Gastrocnemius medialis (tissue), 4 donors: ENCODE measurements at regions not wholly inside any gene's neighbourhood (a gene's known extent, or its start where the extent isn't known, plus 50 kb on each side); places are given as distances from the start of the nearest gene placed in this dataset.

Source experiments
- ATAC-seq, 2 donors: fragments of 150-250 bp; one replicate each; pipeline ENCODE4 v1.9.1; 2016
- DNase-seq, 2 donors: peaks; one replicate each; pipeline ENCODE4 v3.0.0-alpha.2; 2019
- H3K27ac ChIP-seq, 4 donors: fragments of 200-600 bp; sonication (generic); 1 replicate in 1 of 4; 2 replicates in 3 of 4; pipeline ENCODE4 v1.5.1; 2016 to 2018; ENCODE audit warnings: mild to moderate bottlenecking in 2 of 4, moderate library complexity in 1 of 4
- H3K27me3 ChIP-seq, 3 donors: fragments of 200-600 bp; sonication (generic) in 2 of 3; 1 replicate in 1 of 3; 2 replicates in 2 of 3; pipeline versions ENCODE4 v1.5.1 to v1.6.0; 2016 to 2019; ENCODE audit warnings: mild to moderate bottlenecking in 1 of 3, moderate library complexity in 1 of 3
- H3K36me3 ChIP-seq, 2 donors: fragments of 200-600 bp; sonication (generic) in 1 of 2; one replicate each; pipeline ENCODE4 v1.5.1; 2017 to 2018
- H3K4me1 ChIP-seq, 2 donors: fragments of 200-600 bp; sonication (generic) in 1 of 2; one replicate each; pipeline ENCODE4 v1.5.1; 2016 to 2017; ENCODE audit warnings: mild to moderate bottlenecking in 2 of 2
- H3K4me3 ChIP-seq, 4 donors: fragments of 200-600 bp; sonication (generic) in 3 of 4; 1 replicate in 1 of 4; 2 replicates in 3 of 4; pipeline ENCODE4 v1.5.1; 2016 to 2019; ENCODE audit warnings: mild to moderate bottlenecking in 2 of 4
- H3K9me3 ChIP-seq, 3 donors: fragments of 200-600 bp; sonication (generic) in 2 of 3; 1 replicate in 1 of 3; 2 replicates in 2 of 3; pipeline ENCODE4 v1.5.1; 2016 to 2019
- POLR2A ChIP-seq, 2 donors: fragments of 450-650 bp; IDR thresholded peaks; one replicate each; pipeline ENCODE4 v1.6.1; 2017; ENCODE audit warnings: antibody characterized with exemption in 2 of 2, mild to moderate bottlenecking in 2 of 2, moderate library complexity in 2 of 2
- in situ Hi-C, 4 donors: fragments of 200-750 bp; cut with MboI; loops; one replicate each; pipeline versions ENCODE4 v1.15.0 to v1.8.0; 2017; ENCODE audit warnings: low sequenced_read_pairs in 4 of 4
- intact Hi-C: fragments of 100-400 bp; cut with DNase I; formaldehyde crosslinking; loops from one replicate; pipeline ENCODE4 v1.15.1; 2023; ENCODE audit warnings: low total_unique reads
- TF ChIP-seq, protein P1 (sequence below), 5 experiments: fragments of 450-650 bp in 3 of 5; fragments of 200-600 bp in 2 of 5; sonication (generic) in 2 of 5; IDR thresholded peaks in 4 of 5; conservative IDR thresholded peaks in 1 of 5; 1 replicate in 4 of 5; 2 replicates in 1 of 5; pipeline ENCODE4 v1.5.1; 2016 to 2019; ENCODE audit warnings: antibody characterized with exemption in 5 of 5, mild to moderate bottlenecking in 3 of 5, moderate library complexity in 3 of 5

DNA sequence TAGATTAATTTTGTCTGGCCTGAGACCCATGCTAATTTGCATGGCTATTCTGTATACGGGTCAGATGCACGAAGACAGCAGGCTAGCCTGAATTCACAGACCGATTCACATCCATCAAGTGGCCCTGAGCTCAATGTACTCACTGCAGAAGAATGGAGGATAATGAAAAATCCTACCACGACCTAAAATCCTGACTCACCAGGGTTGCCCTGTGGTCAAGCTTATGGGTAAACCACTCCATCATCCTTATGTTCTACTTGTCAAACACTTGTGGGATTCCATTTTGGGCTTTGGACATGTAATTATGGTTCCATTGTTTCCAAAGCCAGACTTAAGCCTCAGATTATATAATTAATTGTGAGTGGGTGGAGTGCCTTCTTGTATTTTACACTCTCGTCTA, 110.4 kb upstream of the ZNF438 start:
- intact Hi-C loops (no loop called here), in situ Hi-C loops (no loop called here)
- Histone ChIP-seq H3K36me3 (no peaks in the 10 kb centered on the region), H3K27me3 (no peaks in the 10 kb centered on the region), H3K9me3 (no peaks in the 10 kb centered on the region), H3K27ac (no peak overlapping the region), H3K4me3 (no peak overlapping the region), H3K4me1 (peaks cover 7% of the 10 kb centered on the region in 2 donors)
- no peak for ATAC-seq
- no peak for DNase-seq
- TF ChIP-seq POLR2A (IDR thresholded peaks at IDR 0.05): no peak
- TF ChIP-seq, protein P1, sequence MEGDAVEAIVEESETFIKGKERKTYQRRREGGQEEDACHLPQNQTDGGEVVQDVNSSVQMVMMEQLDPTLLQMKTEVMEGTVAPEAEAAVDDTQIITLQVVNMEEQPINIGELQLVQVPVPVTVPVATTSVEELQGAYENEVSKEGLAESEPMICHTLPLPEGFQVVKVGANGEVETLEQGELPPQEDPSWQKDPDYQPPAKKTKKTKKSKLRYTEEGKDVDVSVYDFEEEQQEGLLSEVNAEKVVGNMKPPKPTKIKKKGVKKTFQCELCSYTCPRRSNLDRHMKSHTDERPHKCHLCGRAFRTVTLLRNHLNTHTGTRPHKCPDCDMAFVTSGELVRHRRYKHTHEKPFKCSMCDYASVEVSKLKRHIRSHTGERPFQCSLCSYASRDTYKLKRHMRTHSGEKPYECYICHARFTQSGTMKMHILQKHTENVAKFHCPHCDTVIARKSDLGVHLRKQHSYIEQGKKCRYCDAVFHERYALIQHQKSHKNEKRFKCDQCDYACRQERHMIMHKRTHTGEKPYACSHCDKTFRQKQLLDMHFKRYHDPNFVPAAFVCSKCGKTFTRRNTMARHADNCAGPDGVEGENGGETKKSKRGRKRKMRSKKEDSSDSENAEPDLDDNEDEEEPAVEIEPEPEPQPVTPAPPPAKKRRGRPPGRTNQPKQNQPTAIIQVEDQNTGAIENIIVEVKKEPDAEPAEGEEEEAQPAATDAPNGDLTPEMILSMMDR (IDR thresholded peaks at IDR 0.05 in 4 of 5, conservative IDR thresholded peaks at IDR 0.05 in 1 of 5): no peak

DNA sequence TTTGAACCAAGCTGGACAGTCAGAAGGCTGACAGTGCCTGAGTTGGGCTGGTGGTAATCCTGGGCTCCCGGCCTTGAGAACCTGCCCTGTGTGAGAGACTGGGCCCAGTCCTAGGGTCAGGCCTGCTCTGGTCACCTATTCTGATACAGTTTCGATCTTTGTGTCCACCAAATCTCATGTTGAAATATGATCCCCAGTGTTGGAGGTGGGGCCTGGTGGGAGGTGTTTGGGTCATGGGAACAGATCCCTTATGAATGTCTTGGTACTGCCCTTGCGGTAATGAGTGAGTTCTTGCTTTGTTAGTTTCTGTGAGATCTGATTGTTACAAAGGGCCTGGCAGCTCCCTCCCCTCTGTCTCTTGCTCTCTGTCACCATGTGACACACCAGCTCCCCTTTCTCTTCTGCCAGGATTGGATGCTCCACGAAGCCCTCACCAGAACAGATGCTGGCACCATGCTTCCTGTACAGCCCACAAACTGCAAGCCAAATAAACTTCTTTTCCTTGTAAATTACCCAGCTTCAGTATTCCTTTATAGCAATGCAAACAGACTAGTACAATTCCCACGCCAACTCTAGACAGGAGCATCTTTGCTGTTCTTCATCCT, 111.8 kb upstream of the ZNF438 start:
- TF ChIP-seq, protein P1 (IDR thresholded peaks at IDR 0.05 in 4 of 5, conservative IDR thresholded peaks at IDR 0.05 in 1 of 5): no peak
- no peak for TF ChIP-seq POLR2A (IDR thresholded peaks at IDR 0.05)

DNA sequence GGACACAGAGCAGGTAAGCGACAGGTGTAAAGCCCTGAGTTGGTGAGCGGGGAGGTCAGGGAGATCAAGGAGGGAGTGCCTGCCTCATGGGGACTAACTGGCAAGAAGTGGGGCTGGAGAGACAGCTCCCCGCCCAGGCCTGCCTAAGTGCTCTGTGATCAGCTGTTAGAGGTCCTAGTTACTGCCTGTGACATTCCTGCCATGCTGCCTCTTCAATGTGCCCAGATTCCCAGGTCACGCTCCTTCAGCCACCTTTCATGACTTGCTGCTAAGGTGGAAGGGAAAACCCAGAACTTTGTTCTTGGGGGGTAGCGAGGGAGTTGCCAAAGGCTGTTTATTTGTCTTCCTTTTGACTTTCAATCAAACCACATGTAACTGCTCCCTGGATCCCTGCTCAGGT, 114.3 kb upstream of the ZNF438 start:
- Histone ChIP-seq H3K4me1 (peaks cover 7% of the 10 kb centered on the region in 2 donors), H3K27me3 (no peaks in the 10 kb centered on the region), H3K27ac (peak overlapping the region; percentile 20 to 42 (median 34)), H3K9me3 (no peaks in the 10 kb centered on the region), H3K4me3 (no peak overlapping the region), H3K36me3 (no peaks in the 10 kb centered on the region)
- intact Hi-C loops: no loop called here
- DNase-seq (no peak), ATAC-seq (no peak)
- in situ Hi-C loops: no loop called here
- no peak for TF ChIP-seq POLR2A (IDR thresholded peaks at IDR 0.05)
- TF ChIP-seq, protein P1 (IDR thresholded peaks at IDR 0.05 in 4 of 5, conservative IDR thresholded peaks at IDR 0.05 in 1 of 5): no peak

More for the DNA sequence above, 111.8 kb upstream of the ZNF438 start:
- Histone ChIP-seq H3K4me1 (peaks cover 7% of the 10 kb centered on the region in 2 donors), H3K9me3 (no peaks in the 10 kb centered on the region), H3K27me3 (no peaks in the 10 kb centered on the region), H3K4me3 (no peak overlapping the region), H3K27ac (no peak overlapping the region), H3K36me3 (no peaks in the 10 kb centered on the region)
- ATAC-seq (no peak), DNase-seq (no peak)
- intact Hi-C loops: no loop called here
- in situ Hi-C loops: no loop called here

DNA sequence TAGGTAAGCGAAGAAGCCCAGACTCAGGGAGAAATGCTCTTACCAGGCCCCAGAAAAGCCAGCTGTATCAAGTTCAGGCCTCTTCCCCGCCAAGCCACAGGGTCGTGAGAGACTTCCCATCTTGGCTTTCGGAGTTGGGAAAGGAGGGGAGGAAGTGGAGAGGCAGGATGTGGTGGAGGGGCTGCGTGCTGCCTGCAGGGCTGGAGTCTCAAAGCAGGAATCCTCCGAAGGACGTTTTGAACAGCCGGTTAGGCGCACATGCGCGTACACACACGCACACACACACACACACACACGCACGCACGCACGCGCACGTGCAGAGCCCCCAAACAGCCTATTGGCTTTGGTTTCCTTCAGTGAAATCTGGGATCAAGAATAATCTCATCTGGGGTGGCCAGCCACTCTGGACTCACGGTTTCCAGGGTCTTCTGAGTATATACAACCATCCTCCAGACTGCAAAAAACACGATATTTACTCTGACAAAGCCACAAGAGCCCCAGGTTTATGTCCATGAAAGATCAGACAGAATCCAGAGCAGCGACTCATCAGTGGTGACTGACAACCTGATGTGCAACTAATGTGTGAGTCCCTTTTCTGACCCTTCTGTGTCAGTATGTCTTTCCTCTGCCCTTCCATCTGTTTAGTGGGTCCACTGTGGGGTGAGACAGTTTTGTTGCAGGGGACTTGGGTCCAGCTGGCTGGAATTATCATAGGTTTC, 115.0 kb upstream of the ZNF438 start:
- in situ Hi-C loops: no loop called here
- H3K4me3 ChIP-seq: no peak overlapping the region
- intact Hi-C loops: no loop called here
- H3K36me3 ChIP-seq: no peaks in the 10 kb centered on the region
- peak; percentile 43 to 47 for ATAC-seq
- no peak for TF ChIP-seq POLR2A (IDR thresholded peaks at IDR 0.05)
- TF ChIP-seq, protein P1 (IDR thresholded peaks at IDR 0.05 in 4 of 5, conservative IDR thresholded peaks at IDR 0.05 in 1 of 5): no peak
- H3K27ac ChIP-seq: peak overlapping the region; percentile 20 to 47 (median 42)
- H3K4me1 ChIP-seq: peaks cover 7% of the 10 kb centered on the region in 2 donors
- no peak for DNase-seq
- H3K27me3 ChIP-seq: no peaks in the 10 kb centered on the region
- H3K9me3 ChIP-seq: no peaks in the 10 kb centered on the region
